ENCODE measurements at regions not wholly inside any gene's neighbourhood (a gene's known extent, or its start where the extent isn't known, plus 50 kb on each side); places are given as distances from the start of the nearest gene placed in this dataset.
A peak's percentile ranks its signal among the peaks of the same experiment; 100 is the strongest.
"Not testable (repeated sequence)": the region's sequence is repeated elsewhere in the genome, so short reads cannot be mapped to it uniquely, and the experiment has no call there.

DNA sequence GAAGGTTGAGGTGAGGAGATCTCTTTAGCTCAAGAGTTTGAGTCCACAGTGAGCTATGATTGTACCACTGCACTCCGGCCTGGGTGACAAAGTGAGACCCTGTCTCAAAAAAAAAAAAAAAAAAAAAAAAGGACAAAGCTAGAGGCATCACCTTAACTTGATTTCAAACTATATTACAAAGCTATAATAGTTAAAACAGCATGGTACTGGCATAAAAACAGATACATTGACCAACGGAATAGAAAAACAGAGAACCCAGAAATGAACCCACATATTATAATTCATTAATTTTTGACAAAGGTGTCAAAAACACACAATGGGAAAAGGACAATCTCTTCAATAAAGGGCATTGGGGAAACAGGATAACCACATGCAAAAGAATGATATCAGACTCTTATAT is 50.8 kb upstream of the MBOAT1 start:
- no peak for DNase-seq (ENCODE audit: low read depth)

DNA sequence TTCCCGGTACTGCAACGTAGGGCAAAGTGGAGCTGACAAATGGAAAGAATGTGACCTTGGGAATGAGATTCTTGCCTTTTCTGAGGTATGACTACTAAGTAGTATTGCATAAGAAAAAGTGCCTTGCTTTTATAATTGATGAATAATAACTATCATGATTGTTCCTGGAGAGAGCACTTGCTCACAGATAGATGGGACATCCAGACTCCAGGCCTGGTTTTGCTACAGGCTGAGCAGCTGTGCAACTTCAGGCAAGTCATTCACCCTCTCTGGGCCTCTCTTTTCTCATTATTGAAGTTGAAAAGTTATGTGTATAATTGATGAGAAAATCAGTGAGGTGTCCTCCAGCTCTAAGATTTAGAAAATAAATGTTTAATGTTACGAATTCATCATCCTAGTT is 53.6 kb upstream of the MBOAT1 start:
- no peak for DNase-seq (ENCODE audit: low read depth)

- no peak for DNase-seq (ENCODE audit: low read depth)
Observed at GRCh38 chr6:20266851-20267608, 54.8 kb upstream of the MBOAT1 start.

- DNase-seq (ENCODE audit: low read depth) = no peak
Observed at GRCh38 chr6:20269181-20269580, 56.9 kb upstream of the MBOAT1 start.

DNA sequence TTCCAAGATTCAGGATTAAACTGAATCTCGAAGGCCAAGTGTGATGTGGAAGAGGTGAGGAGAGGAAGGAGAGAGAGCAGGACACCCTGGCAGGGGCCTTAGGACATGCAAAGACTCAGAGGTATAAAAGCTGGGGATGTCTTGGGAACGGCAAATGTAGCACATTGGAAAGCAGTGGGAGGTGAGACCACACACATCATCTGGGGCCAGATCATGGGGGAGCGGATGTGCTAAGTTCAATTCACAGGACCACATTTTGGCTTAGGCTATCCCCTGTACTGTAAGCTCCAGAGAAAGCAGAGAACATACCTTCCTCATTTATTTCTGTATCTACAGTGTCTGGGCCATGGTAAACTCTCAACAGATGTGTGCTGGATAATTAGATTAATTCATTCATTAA is 59.5 kb upstream of the MBOAT1 start:
- no peak for DNase-seq (ENCODE audit: low read depth)

GRCh38 chr6:20274137-20274536 is 61.9 kb upstream of the MBOAT1 start:
- DNase-seq (ENCODE audit: low read depth) = no peak

- DNase-seq (ENCODE audit: low read depth) = not testable (repeated sequence)
Observed at GRCh38 chr6:20275837-20276236, 63.6 kb upstream of the MBOAT1 start.

- DNase-seq (ENCODE audit: low read depth) = not testable (repeated sequence)
Observed at GRCh38 chr6:20277724-20278123, 65.5 kb upstream of the MBOAT1 start.

GRCh38 chr6:20279051-20279450 is 66.8 kb upstream of the MBOAT1 start:
- DNase-seq (ENCODE audit: low read depth) = no peak

DNA sequence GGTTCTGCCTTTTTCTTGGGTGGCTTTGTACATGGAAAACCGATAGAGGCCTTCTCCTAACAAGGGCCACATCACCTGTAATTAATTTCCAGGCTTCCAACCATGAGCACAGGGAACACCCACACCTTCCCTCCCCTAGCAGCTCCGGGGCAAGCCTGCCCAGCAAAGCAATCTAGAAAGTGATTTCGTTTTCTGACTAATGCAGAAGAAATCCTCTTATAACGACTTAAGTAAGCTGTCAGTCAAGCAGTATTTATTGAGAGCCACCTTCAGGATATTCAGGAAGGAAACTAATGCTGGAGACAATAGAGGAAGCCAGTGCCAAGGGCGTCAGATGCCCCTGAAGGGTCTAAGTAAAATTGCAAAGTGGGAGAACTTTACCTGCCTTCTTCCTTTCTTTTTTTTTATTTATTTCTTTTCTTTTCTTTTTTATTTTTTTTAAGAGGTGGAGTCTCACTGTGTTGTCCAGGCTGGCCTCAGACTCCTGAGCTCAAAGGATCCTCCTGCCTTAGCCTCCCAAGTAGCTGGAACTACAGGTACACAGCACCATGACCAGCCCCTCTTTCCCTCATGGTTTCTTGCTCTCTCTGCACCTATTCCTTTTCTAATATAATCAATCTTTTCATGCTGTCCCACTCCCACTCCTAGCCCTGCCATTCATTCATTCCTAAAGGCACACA is 67.5 kb upstream of the MBOAT1 start:
- DNase-seq (ENCODE audit: low read depth) = no peak

- DNase-seq (ENCODE audit: low read depth) = no peak
Observed at GRCh38 chr6:20280288-20280621, 68.0 kb upstream of the MBOAT1 start.

GRCh38 chr6:20284672-20285071 is 72.4 kb upstream of the MBOAT1 start:
- no peak for DNase-seq (ENCODE audit: low read depth)

GRCh38 chr6:20286968-20287565 is 74.8 kb upstream of the MBOAT1 start:
- no peak for DNase-seq (ENCODE audit: low read depth)

GRCh38 chr6:20291764-20292580 is 79.7 kb upstream of the MBOAT1 start:
- DNase-seq (ENCODE audit: low read depth) = peak; percentile 61

DNA sequence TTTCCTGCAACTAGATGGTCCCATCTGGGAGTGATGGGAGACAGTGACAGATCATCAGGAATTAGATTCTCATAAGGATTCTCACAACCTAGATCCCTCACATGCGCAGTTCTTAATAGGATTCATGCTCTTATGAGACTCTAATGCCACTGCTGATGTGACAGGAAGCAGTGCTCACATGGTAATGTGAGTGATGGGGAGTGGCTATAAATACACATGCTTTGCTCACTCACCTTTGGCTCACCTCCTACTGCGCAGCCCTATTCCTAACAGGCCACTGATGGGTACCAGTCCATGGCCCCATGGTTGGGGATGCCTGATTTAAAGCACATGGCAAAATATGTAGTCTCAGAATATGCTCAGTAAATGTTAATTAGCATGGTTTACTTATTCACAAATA is 80.6 kb upstream of the MBOAT1 start:
- DNase-seq (ENCODE audit: low read depth) = no peak

- DNase-seq (ENCODE audit: low read depth) = no peak
Observed at GRCh38 chr6:20301256-20301655, 89.0 kb upstream of the MBOAT1 start.

- no peak for DNase-seq (ENCODE audit: low read depth)
Observed at GRCh38 chr6:20302168-20302567, 89.9 kb upstream of the MBOAT1 start.

GRCh38 chr6:20302702-20303251 is 90.5 kb upstream of the MBOAT1 start:
- DNase-seq (ENCODE audit: low read depth) = no peak

- no peak for DNase-seq (ENCODE audit: low read depth)
Observed at GRCh38 chr6:20306491-20306890, 94.2 kb upstream of the MBOAT1 start.

DNA sequence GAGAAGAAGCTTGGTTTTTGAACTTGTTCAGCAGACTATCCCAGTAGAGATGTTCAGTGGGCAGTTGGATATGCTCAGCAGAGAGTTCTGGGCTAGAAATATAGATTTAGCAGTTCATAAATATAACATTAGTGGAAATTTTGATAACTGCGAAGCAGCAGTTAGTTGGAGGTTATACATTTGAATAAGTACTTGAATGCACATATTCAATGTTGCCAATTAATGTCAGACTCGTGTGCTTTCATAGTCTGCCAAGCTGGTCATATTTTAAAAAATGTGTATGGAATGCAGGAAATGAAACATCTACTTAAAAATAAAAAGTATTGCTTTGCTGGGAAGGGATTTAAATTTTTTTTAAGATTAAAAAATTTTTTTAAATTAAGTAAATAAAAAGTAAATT is 92.5 kb upstream of the E2F3 start:
- no peak for DNase-seq (ENCODE audit: low read depth)

GRCh38 chr6:20310185-20310584 is 91.5 kb upstream of the E2F3 start:
- DNase-seq (ENCODE audit: low read depth) = no peak

GRCh38 chr6:20312606-20313005 is 89.1 kb upstream of the E2F3 start:
- DNase-seq (ENCODE audit: low read depth) = no peak
